Keratinocyte (primary cell): ENCODE measurements at regions not wholly inside any gene's neighbourhood (a gene's known extent, or its start where the extent isn't known, plus 50 kb on each side); places are given as distances from the start of the nearest gene placed in this dataset.

Experiments
- EZH2 ChIP-seq: IDR thresholded peaks from one replicate; pipeline ENCODE4 v1.6.1; 2012; ENCODE audit warnings: inconsistent platforms, mild to moderate bottlenecking, low read length, moderate library complexity
- TF ChIP-seq, protein P1 (sequence below), 3 experiments: IDR thresholded peaks in 1 of 3; conservative IDR thresholded peaks in 1 of 3; optimal IDR thresholded peaks in 1 of 3; 2 replicates in 2 of 3; 3 replicates in 1 of 3; pipeline versions ENCODE3 to v1.5.1; 2011; ENCODE audit warnings: low read length in 3 of 3, mild to moderate bottlenecking in 3 of 3, moderate library complexity in 2 of 3, control low read depth in 1 of 3, inconsistent platforms in 1 of 3; ENCODE audit not compliant: insufficient read depth in 2 of 3; ENCODE audit errors: extremely low read depth in 1 of 3

DNA sequence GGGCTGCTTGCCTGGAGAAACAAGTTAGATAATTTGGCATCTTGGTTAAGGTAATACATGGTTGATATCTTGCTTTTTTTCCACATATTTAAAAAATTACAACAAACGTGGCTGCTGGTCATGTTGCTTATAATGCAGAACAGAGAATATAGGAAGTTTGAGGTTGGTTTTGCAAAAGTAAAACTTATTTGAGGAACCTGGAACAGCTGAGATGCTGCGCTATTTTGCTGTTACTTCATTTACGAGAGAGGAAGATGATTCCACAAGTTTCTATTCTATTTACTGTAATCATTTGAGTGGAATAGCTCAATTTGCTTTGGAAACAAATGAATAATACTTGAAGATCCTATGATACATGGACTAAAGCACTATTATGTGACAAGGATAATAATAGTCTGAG is 118.9 kb downstream of the TMA16 start:
- TF ChIP-seq, protein P1, sequence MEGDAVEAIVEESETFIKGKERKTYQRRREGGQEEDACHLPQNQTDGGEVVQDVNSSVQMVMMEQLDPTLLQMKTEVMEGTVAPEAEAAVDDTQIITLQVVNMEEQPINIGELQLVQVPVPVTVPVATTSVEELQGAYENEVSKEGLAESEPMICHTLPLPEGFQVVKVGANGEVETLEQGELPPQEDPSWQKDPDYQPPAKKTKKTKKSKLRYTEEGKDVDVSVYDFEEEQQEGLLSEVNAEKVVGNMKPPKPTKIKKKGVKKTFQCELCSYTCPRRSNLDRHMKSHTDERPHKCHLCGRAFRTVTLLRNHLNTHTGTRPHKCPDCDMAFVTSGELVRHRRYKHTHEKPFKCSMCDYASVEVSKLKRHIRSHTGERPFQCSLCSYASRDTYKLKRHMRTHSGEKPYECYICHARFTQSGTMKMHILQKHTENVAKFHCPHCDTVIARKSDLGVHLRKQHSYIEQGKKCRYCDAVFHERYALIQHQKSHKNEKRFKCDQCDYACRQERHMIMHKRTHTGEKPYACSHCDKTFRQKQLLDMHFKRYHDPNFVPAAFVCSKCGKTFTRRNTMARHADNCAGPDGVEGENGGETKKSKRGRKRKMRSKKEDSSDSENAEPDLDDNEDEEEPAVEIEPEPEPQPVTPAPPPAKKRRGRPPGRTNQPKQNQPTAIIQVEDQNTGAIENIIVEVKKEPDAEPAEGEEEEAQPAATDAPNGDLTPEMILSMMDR (optimal IDR thresholded peaks at IDR 0.05 in 1 of 3, IDR thresholded peaks at IDR 0.05 in 1 of 3, conservative IDR thresholded peaks at IDR 0.05 in 1 of 3; ENCODE audit: extremely low read depth in 1 of 3, insufficient read depth in 2 of 3, low read length in 3 of 3), result no peak
- no peak for TF ChIP-seq EZH2
